GM19043 (cell line): ENCODE measurements at regions not wholly inside any gene's neighbourhood (a gene's known extent, or its start where the extent isn't known, plus 50 kb on each side); places are given as distances from the start of the nearest gene placed in this dataset.
"Not testable (repeated sequence)": the region's sequence is repeated elsewhere in the genome, so short reads cannot be mapped to it uniquely, and the experiment has no call there.

ENCODE experiments used
- ATAC-seq: cut with Tn5 transposase; IDR thresholded peaks from one replicate; pipeline ENCODE4 v1.9.1; 2021; ENCODE audit warnings: low read depth; ENCODE audit not compliant: unreplicated experiment

DNA sequence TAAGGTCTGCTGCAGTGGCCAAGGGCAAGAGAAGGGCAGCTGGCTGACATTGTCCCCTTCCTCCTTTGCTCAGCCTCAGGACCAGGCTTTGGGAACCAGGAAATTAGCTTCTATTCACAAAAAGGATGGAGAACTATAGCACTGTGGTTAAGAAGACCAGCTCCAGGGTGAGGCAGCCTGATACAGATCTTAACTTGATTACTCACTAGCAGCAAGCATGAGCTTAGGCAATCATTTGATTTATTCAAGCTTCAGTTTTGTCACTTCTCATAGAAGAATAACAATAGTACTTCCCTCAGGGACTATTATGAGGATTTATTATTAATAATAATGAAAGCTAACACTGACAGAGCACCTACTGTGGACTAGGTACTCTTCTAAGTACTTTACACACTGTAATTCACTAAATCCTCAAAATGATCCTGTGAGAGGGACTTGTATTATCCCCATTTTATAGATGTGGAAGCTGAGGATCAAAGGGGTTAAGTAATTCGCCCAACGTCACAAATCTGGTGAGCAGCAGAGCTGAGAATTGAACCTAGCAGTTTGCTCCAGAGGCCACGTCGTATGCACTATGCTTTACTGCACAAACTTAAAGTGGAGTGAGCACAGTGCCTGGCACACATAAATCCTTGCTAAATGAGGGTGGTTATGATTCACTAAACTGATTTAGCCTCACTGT lies 130.4 kb upstream of the PAK3 start:
- ATAC-seq: no peak

DNA sequence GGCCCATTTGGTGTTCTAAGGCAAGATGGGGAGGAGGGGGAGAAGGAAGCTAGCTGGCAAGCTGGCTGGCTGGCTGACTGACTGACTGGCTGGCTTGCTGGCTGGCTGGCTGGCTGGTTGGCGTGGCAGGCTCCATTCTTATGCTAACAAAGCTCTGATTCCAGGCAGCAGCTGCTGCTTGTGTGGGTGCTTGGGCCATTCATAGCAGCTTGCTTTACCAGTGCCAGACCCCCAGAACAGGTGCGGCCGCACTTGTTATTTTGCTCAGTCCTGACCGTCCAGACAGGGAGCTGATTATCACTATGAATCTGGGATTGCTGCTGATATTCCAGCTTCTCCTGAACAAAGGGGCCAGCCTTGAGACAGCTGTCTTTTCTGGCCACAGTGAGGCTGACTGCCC lies 131.2 kb upstream of the PAK3 start:
- ATAC-seq: no peak

DNA sequence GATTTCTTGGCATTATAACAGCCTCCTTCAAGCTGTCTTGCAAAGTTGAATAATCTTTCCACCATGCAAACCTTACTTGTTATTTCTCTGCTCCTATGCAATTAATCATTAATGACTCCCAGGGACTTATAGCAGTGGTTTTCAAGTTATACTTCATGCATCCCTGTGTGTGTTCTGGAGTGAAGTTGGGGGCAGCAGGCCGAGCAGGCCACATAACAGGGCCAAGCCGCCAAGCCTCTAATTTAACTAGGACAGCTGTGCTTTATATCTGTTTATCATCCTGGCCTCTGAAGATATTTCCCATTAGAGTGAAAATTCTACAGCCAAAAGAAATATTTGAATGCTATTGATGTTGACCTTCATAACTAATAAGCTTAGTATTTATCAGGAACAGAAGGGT lies 133.5 kb upstream of the PAK3 start:
- ATAC-seq: no peak

DNA sequence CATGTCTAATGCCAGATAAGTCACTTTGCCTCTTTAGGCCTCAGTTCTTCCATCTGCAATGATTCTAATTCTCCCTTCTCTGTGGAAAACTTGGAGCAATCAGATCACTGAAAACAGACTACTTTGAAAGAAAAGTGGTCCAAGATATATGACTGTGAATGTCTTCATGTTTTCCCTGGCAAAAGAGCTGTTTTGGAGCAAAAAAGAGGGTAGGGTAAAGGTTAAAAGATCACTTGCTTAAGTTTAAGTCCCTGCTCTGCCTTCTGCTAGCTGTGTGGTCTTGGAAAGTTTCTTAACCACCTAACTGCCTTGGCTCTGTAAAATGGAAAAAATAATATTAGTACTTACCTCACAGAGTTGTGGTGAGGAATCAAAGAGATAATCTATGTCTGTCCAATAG lies 140.3 kb upstream of the PAK3 start:
- no peak for ATAC-seq

DNA sequence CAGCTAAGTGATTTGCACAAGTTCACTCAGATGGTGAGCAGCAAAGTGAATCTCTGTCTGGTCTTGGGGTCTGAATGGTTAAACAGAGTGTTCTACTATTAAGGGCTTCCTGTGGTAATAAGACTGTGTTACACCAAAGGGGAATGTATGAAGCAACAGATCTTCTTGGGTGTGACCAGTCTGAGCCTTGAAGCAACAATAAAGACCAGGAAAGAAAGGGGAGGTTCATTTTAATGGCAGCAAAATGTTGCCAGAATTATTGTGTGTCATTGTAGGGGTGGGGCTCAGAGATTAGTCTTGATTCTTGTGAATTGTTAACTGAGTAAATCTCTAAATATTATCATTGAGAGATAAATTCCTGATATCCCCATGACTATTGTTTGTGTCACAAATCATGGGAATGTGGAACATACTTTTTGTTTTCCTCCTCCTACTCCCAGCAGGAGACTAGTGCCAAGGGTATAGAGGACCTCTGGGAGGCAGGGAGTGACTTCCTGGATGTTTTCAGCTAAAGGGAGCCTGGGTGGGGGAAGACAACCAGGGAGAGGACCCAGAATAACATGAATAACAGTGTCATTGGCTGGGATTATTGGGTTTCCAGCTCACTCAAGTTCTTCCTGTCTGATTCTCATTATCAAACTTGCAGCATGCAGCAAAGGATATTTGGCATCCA lies 141.4 kb upstream of the PAK3 start:
- ATAC-seq: no peak

DNA sequence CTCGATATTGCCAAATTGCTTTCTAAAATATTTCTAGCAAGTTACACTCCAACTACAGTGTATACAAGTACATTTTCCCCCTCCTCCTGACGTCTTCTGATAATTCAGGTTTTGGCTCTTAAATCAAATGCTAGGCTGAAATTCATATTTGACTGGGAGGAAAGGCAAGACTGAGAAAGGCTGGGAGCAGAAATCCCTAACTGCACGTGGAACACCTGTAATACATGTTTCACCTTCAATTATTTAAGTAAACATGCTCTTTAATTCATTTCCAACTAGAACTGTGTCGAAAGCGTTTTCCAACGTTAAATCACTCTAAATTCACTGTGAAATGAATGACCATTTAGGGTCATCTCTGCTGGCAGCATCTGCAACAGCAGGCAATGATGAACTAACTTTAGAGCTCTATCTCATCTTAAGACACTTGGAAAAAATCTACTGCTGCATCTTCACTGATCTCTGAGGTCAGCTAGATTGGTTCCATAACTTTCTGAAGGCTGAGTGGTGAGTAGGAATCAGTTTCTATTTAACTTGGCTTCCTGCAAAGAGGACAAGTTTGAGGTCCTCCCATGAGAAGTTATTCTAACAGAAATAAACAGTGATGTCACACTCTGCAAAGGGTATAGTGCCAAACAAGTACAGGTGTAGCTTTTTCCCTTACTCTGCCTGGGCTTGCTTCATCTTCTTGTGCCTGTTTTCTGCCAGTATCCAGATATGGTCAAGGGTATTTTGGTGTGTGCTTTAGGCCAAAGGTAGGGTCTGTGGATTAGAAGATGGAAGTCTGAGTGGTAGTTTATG lies 144.3 kb upstream of the PAK3 start:
- ATAC-seq: no peak

DNA sequence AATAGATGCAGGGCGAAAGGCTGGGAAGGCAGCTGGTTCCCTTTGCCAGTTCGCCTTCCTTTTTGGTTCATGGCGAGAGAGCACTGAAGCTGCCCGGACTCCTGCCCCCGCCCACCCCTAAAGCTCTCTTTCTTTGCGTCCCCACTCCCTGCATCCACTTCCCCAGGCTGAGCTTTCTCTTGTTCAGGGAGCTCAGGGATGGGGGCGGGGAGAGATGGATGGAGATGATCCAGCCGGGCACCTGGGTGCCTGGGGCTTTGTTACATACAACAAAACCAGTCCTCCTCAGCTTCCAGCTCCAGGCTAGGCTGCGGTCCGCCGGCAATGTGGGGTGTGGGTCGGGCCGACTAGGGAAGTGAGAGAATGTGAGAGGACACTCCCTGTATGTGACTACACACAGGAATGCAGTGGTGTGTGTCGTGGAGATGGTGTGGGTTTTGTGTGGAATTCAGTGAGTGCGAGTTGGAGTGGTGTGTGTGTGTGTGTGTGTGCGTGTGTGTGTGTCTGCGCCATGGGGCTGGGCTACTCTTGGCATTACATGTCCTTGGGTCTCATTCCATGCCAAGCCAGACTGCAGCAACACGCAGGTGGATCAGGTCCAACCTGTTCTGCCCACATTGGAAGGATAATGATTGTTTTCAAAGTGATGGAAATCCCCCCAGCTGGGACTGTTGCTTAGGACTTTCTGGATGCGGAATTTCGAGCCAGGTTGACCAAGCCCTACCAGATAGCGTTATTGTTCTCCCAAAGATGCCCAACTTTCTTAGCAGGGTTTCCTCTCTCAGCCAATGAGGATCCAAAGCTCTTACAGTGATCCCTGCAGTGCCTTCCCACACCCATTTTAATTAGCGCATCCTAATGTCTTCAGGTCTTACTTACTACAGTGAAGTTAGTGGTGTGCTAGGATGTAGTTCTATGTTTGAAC lies 149.4 kb upstream of the CHRDL1 start:
- no peak for ATAC-seq

DNA sequence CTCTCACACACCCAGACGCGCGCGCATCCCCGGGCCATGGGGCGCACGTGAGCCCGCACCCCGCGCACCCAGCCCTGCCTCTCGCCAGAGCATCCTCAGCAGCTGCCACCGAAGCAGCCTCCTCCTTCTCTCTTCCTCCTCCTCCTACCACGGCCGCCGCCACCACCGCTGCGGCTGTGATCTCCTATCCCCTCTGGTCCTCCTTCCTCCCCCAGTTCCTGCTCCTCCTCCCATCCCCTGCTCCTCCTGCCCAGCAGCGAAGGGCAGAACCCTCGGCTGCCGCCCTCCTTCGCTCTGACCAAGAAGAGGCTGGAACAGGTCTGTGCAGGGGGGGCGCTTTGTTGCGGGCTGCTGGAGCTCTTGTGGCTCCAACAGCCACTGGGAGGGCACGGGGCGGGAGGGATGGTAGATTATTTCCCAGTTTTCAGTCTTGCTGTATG lies 148.7 kb upstream of the CHRDL1 start:
- no peak for ATAC-seq

DNA sequence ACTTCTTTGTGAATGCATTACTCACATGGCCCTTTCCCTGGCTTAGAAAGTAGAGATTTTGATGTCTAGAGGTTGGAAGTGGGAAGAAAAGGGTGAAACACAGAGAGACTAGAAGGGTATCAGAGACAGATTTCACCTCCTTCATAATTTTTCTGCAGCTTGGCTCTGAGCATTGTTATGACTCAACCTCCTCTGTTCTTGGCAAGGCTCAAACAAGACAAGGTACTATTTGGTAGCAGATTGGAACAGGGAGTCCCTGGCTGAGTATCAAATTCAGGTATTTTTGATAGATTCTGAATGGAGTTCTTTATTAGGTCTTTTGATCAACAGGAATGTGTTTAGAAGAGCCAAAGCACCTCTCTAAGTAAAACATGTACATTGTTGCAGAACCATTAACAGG lies 146.3 kb upstream of the CHRDL1 start:
- no peak for ATAC-seq

DNA sequence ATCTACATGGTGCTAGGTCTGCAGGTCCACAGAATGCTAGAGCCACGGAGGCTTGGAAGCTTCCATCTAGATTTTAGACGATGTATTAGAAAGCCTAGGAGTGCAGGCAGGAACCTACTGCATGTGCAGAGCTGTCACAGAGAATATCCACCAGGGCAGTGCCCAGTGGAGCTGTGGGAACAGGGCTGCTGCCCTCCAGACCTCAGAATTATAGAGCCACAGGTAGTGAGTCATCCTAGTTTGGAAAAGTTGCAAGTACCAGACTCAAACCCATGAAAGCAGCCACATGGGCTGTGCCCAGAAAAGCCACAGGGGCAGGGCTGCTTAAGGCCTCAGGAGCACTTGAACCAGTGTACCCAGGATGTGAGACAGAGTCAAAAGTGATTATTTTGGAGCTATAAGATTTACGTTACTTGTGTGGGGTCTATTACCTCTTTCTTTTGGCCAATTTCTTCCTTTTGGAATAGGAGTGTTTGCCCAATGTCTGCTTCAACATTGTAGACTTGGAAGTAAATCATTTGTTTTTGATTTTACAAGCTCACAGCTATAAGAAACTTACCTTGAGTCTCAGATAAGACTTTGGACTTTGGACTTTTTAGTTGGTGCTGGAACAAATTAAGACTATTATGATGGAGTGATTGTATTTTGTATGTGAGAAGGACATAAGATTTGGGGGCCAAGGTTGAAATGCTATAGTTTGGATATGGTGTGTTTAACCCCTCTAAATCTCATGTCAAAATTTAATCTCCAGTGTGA lies 143.5 kb upstream of the CHRDL1 start:
- ATAC-seq: no peak

DNA sequence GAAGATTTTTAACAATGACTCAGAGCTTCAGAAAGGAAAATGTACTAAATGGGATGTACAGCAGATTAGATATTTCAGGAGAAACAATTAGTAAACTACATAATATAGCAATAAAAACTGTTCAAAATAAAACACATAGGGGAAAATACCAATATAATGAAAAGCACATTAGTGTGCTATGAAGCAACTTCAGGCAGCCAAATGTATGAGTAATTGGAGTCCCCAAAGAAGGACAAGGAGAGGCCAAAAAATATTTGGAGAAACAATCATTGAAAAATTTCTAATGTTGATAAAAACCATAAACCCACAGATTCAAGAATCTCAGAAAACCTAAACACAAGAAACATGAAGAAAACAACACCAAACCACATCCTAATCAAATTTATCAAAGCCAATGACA lies 129.3 kb upstream of the CHRDL1 start:
- ATAC-seq: no peak

DNA sequence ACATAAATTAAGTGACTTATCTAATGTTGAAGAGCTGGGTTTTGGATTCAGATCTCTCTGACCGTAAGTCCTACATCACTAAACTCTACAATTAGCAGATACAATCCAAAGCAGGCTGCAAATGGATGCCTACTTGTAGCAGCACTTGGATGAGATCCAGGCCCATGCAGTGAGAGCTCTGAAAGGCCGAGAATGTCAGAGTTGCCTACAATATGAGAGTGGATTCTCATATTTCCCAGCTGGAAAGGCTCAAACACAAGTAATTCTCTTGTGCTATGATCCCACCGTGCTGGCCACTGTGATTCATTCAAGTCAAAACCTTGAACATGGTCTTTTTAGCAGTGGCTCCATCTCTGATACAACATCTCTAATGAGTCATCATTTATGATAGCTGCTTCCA lies 125.4 kb upstream of the CHRDL1 start:
- no peak for ATAC-seq

DNA sequence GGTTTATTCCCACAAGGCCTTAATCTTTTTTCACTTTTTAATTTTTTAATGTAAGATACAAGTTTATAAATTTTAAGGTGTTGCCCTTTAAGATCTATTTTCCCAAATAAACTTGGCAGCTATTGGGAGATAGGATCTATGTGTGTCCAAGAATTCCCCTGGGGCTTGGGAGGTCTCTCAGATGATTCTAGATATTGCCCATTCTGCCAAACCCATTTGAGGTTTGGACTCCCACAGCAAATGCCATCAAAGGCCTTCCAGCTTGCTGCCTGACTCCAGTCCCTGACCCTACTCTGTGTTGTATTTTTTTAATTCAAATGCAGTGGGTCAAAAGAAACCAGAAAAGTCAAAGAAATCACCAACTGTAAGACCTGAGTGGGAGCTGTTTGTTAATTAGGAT lies 120.0 kb upstream of the CHRDL1 start:
- ATAC-seq: no peak

DNA sequence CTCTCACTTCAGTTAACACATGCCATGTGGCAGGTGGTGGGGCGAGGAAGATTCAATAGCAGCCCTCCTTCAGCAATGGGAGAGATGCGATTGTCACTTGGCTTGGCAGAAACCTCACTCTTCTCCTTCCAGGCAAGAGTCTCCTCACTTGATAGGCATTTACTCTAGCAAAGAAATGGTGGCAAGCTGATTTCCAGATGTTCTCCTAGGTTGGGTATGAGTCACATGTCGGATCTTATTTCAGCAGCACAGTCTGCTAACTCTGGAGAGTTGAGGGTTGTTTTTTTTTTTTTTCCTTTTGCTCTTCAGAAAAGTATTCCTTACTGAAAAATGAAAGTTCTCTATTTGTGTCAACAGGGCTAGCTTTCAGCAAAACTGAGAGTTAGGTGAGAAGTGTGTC lies 119.5 kb upstream of the CHRDL1 start:
- ATAC-seq: no peak

DNA sequence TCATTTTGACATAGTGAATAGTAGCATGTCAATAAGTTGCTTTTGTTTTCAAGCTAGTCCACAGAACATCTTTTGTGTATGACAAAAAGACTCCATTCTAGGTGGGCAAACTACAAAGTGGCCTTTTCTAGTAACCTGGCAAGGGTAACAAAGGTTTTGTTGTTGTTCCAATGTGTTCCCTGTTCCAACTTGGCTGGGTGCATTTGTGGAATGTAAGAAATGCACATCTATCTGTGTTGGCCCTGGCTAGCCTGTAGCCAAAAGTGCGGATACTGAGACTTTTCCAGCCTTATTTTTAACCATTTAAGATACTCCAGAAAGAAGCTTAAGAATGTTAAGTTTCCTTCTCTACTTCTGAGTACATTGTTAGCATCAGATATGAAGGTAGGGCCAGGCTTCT lies 118.7 kb upstream of the CHRDL1 start:
- ATAC-seq: no peak

DNA sequence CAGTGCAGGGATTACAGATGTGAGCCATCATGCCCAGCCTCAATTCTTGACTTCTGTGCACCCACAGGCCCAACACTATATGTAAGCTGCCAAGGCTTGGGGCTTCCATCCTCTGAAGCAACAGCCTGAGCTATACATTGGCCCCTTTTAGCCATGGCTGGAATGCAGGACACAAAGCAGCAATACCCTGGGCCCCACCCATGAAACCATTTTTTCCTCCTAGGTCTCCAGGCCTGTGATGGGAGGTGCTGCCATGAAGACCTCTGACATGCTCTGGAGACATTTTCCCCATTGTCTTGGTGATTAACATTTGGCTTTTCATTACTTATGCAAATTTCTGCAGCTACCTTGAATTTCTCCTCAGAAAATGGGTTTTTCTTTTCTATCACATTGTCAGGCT lies 109.1 kb upstream of the CHRDL1 start:
- ATAC-seq: not testable (repeated sequence)

DNA sequence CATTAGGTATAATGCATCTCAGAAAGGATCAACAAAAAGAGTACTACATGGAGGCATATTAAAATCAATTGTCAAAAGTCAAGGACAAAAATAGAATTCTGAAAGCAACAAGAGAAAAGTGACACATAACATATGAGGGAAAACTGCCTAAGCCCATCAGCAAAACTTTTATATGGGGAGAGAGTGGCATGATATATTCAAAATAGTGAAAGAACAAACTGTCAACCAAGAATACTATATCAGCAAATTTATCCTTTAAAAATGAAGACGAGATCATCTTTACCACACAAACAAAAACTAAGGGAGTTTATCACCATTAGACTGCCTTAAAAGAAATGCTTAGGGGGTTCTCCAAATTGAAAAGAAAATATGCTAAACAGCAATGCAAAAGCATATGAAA lies 86.4 kb upstream of the CHRDL1 start:
- no peak for ATAC-seq

DNA sequence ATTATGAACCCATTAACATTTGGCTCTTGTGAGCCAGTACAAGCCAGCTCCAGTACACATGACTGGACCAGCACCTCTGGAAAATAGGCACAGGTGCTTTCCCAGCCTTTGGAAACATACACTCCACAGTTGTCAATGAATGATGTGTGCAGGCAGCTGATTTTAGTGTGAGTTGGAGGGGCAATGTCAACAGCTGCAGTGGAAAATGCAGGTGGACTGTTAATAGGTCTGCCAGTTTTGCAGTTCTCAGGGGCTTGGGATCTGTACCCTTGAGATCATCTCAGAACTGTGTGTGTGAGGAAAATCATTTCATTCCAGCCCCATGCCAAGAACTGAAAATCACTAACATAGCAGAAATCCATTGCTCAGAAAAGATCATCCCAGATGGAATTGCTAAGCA lies 81.7 kb upstream of the CHRDL1 start:
- ATAC-seq: no peak

DNA sequence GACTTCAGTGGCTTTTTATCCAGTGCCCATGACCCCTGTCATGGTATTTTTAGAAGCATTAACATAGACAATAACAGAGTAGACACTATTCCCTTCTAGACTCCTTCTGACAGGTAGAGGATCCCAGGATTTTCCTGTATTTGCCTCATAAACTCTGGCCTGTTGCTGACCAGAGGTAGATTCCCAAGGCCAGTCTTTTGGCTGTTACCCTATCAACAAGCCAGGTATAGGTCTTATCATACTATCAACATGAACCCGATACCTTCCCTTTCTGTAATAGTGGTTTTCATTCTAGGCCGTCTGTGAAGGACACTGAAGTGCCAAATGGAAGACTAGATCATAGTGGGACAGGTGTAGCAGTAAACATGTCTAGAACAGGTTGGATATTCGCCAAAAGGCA lies 76.2 kb upstream of the CHRDL1 start:
- no peak for ATAC-seq

DNA sequence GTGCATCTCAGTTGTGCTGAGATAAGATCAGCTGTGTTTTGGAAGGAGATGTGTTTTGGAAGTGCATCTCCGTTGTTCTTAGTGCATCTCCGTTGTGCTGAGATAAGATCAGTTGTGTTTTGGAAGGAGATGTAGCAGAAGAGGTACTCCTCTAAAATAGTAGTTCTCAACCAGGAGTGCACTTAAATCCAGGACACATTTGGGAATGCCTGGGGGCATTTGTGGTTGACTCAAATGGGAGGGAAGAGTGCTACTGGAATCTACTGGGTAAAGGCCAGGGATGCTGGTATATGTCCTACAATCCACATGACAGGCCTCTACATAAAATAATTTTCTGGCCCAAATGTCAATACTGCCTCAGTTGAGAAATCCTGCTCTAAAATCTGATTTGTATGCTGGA lies 70.8 kb upstream of the CHRDL1 start:
- no peak for ATAC-seq
